B cell (primary cell): ENCODE measurements at regions not wholly inside any gene's neighbourhood (a gene's known extent, or its start where the extent isn't known, plus 50 kb on each side); places are given as distances from the start of the nearest gene placed in this dataset.

Experiments
- ATAC-seq: fragments of 200-7000 bp; cut with Tn5 transposase; one replicate; pipeline ENCODE4 v1.10.0; 2021; ENCODE audit warnings: low read depth, mild to moderate bottlenecking, moderate number of reproducible peaks, moderate library complexity
- CTCF ChIA-PET: fragments of 350-600 bp; sonication (Branson Sonifier 250); formaldehyde crosslinking; loops from one replicate; lab custom pipeline; 2021; ENCODE audit warnings: antibody characterized with exemption, inconsistent platforms; lab: Charles Lee
- POLR2A ChIA-PET: fragments of 350-600 bp; sonication (Branson Sonifier 250); formaldehyde crosslinking; loops from one replicate; lab custom pipeline; 2021; ENCODE audit warnings: antibody characterized with exemption; lab: Charles Lee
- DNase-seq: peaks from one replicate; pipeline ENCODE4 v3.0.0; 2013
- H2AFZ ChIP-seq: 2 replicates; pipeline ENCODE4 v1.6.1; 2012; ENCODE audit warnings: mild to moderate bottlenecking, low read depth, low read length; ENCODE audit not compliant: insufficient read depth, poor library complexity, severe bottlenecking
- H3K27ac ChIP-seq, 2 donors: 1 replicate in 1 of 2; 2 replicates in 1 of 2; pipeline ENCODE4 v1.5.1; 2012 to 2013; ENCODE audit warnings: low read length in 2 of 2, mild to moderate bottlenecking in 2 of 2, moderate library complexity in 1 of 2
- H3K27me3 ChIP-seq, 4 experiments: fragments of 200-600 bp in 1 of 4; sonication (generic) in 1 of 4; replicated peaks in 1 of 4; 1 replicate in 2 of 4; 2 replicates in 2 of 4; pipeline versions ENCODE4 v1.6.1 to v1.7.0; 2013 to 2016; ENCODE audit warnings: low read length in 3 of 4, mild to moderate bottlenecking in 2 of 4, mixed read lengths in 1 of 4, moderate library complexity in 1 of 4; ENCODE audit not compliant: insufficient read depth in 4 of 4, control insufficient read depth in 3 of 4; ENCODE audit errors: control extremely low read depth in 1 of 4
- H3K36me3 ChIP-seq, 2 experiments: replicated peaks in 1 of 2; 1 replicate in 1 of 2; 2 replicates in 1 of 2; pipeline versions ENCODE4 v1.6.1 to v1.7.1; 2013; ENCODE audit warnings: low read length in 1 of 2; ENCODE audit not compliant: insufficient read depth in 2 of 2, control insufficient read depth in 1 of 2; ENCODE audit errors: control extremely low read depth in 1 of 2, extremely low read depth in 1 of 2
- H3K4me1 ChIP-seq, 2 donors: fragments of 200-600 bp in 1 of 2; sonication (generic) in 1 of 2; 1 replicate in 1 of 2; 2 replicates in 1 of 2; pipeline versions ENCODE4 v1.5.1 to v1.6.1; 2013 to 2017; ENCODE audit warnings: low read length in 2 of 2; ENCODE audit not compliant: control insufficient read depth in 2 of 2, insufficient read depth in 2 of 2
- H3K4me2 ChIP-seq: replicated peaks from 2 replicates; pipeline ENCODE3; 2012; ENCODE audit warnings: mild to moderate bottlenecking, low read depth, low read length; ENCODE audit not compliant: poor library complexity, severe bottlenecking
- H3K4me3 ChIP-seq, 5 experiments: fragments of 200-600 bp in 1 of 5; sonication (generic) in 1 of 5; 1 replicate in 3 of 5; 2 replicates in 2 of 5; pipeline versions ENCODE4 v1.5.1 to v1.7.0; 2011 to 2016; ENCODE audit warnings: low read length in 4 of 5, mild to moderate bottlenecking in 4 of 5, low read depth in 2 of 5, control low read depth in 1 of 5, moderate library complexity in 1 of 5; ENCODE audit not compliant: insufficient read depth in 1 of 5; ENCODE audit errors: control extremely low read depth in 1 of 5, extremely low read depth in 1 of 5
- H3K79me2 ChIP-seq: fragments of 200-600 bp; sonication (generic); one replicate; pipeline ENCODE4 v1.6.0; 2016; ENCODE audit warnings: low read length; ENCODE audit not compliant: control insufficient read depth, insufficient read depth
- H3K9ac ChIP-seq: fragments of 200-600 bp; sonication (generic); 2 replicates; pipeline ENCODE4 v1.6.1; 2017; ENCODE audit warnings: mild to moderate bottlenecking, low read length, moderate library complexity
- H3K9me3 ChIP-seq, 3 donors: one replicate each; pipeline versions ENCODE4 v1.6.1 to v1.7.1; 2013; ENCODE audit warnings: low read length in 2 of 3; ENCODE audit not compliant: control insufficient read depth in 2 of 3, insufficient read depth in 1 of 3; ENCODE audit errors: control extremely low read depth in 1 of 3
- H4K20me1 ChIP-seq: 2 replicates; pipeline ENCODE4 v1.6.0; 2012; ENCODE audit warnings: mild to moderate bottlenecking, low read length; ENCODE audit not compliant: insufficient read depth, control insufficient read depth, poor library complexity, severe bottlenecking
- H3K27ac Mint-ChIP-seq: one replicate; pipeline ENCODE4 v1.8.0; 2021; ENCODE audit warnings: mixed read lengths
- H3K27me3 Mint-ChIP-seq: one replicate; pipeline ENCODE4 v1.8.0; 2021; ENCODE audit warnings: mixed read lengths
- H3K4me1 Mint-ChIP-seq: one replicate; pipeline ENCODE4 v1.8.0; 2021; ENCODE audit warnings: mixed read lengths
- H3K4me3 Mint-ChIP-seq: one replicate; pipeline ENCODE4 v1.8.0; 2021; ENCODE audit warnings: mixed read lengths
- H3K9me3 Mint-ChIP-seq: one replicate; pipeline ENCODE4 v1.8.0; 2022; ENCODE audit warnings: mixed read lengths; ENCODE audit not compliant: insufficient read depth
- EZH2 ChIP-seq: IDR thresholded peaks from 2 replicates; pipeline ENCODE4 v1.6.1; 2012; ENCODE audit warnings: borderline replicate concordance, low read depth, mild to moderate bottlenecking, moderate library complexity, low read length; ENCODE audit not compliant: insufficient read depth, poor library complexity, severe bottlenecking
- WGBS: methylation state at CpG from one replicate; pipeline ENCODE4 v1.1.5; 2013; ENCODE audit warnings: missing lambda C conversion rate; ENCODE audit not compliant: insufficient coverage; 5-methylcytosine and 5-hydroxymethylcytosine counted together
- intact Hi-C: fragments of 100-400 bp; cut with micrococcal nuclease; formaldehyde crosslinking; loops from one replicate; pipeline ENCODE4 v1.10.0; 2022
- TF ChIP-seq, protein P1 (sequence below): fragments of 200-600 bp; IDR thresholded peaks from one replicate; pipeline ENCODE4 v1.8.0; 2022; ENCODE audit warnings: antibody characterized with exemption, mild to moderate bottlenecking

DNA sequence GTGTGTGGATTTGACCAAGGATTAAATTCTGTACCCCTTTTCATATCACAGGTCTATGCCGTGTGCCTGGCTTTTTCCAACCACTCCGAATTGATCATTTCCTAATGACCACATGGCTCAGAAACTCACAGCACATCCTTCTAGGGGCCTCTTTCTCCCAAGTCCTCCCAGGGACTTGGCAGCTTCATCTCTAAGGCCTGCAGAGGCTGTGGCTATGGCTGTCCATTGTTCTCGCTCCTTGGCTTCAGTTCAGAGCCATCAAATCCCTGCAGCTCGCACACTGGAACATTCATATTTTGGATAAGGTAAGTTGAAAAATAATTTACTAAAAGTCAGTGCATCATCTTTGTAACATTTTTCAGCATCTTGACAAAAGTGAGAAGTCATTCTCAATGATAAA is 497.2 kb upstream of the CDH4 start:
- no peak for ATAC-seq
- Mint-ChIP-seq H3K4me1 (no peaks in the 10 kb centered on the region), H3K27ac (no peak overlapping the region), H3K27me3 (no peaks in the 10 kb centered on the region), H3K4me3 (no peak overlapping the region), H3K9me3 (no peaks in the 10 kb centered on the region)
- WGBS, result 95% methylated on average over 2 of the region's 4 CpGs
- no peaks in the 10 kb centered on the region for H3K27me3 ChIP-seq
- CTCF ChIA-PET, result no interaction called here
- H3K4me2 ChIP-seq, result no peak overlapping the region
- no peak overlapping the region for H3K27ac ChIP-seq
- no peak overlapping the region for H2AFZ ChIP-seq
- H3K79me2 ChIP-seq, result no peaks in the 10 kb centered on the region
- peaks cover 0 to 19% (median 1%) of the 10 kb centered on the region in 3 donors for H3K9me3 ChIP-seq
- DNase-seq, result no peak
- no peaks in the 10 kb centered on the region for H4K20me1 ChIP-seq
- no peaks in the 10 kb centered on the region for H3K4me1 ChIP-seq
- TF ChIP-seq, protein P1, sequence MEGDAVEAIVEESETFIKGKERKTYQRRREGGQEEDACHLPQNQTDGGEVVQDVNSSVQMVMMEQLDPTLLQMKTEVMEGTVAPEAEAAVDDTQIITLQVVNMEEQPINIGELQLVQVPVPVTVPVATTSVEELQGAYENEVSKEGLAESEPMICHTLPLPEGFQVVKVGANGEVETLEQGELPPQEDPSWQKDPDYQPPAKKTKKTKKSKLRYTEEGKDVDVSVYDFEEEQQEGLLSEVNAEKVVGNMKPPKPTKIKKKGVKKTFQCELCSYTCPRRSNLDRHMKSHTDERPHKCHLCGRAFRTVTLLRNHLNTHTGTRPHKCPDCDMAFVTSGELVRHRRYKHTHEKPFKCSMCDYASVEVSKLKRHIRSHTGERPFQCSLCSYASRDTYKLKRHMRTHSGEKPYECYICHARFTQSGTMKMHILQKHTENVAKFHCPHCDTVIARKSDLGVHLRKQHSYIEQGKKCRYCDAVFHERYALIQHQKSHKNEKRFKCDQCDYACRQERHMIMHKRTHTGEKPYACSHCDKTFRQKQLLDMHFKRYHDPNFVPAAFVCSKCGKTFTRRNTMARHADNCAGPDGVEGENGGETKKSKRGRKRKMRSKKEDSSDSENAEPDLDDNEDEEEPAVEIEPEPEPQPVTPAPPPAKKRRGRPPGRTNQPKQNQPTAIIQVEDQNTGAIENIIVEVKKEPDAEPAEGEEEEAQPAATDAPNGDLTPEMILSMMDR, result no peak
- TF ChIP-seq EZH2, result no peak
- H3K9ac ChIP-seq, result no peak overlapping the region
- H3K4me3 ChIP-seq, result no peak overlapping the region
- POLR2A ChIA-PET, result no interaction called here
- intact Hi-C loops, result no loop called here
- H3K36me3 ChIP-seq, result no peaks in the 10 kb centered on the region

DNA sequence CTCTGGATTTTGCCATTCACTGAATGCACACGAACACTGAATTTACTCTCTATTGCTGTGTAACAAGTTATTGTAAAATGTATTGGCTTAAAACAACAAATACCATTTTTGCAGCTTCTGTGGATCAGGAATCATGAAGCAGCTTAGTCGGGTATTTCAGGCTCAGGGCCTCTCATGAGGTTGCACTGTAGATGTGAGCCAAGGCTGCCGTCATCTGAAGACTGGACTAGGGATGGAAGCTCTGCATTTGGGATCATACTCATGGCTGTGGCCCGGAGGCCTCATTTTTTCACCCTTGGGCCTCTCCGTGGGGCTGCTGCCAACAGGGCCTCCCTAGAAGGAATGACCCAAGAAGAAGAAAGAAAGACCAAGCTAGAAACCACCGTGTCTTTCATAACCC is 492.4 kb upstream of the CDH4 start:
- H3K4me1 ChIP-seq, result no peaks in the 10 kb centered on the region
- ATAC-seq (no peak), DNase-seq (no peak)
- no peaks in the 10 kb centered on the region for H4K20me1 ChIP-seq
- Mint-ChIP-seq H3K9me3 (no peaks in the 10 kb centered on the region), H3K27ac (no peak overlapping the region), H3K4me1 (no peaks in the 10 kb centered on the region), H3K27me3 (no peaks in the 10 kb centered on the region), H3K4me3 (no peak overlapping the region)
- H3K36me3 ChIP-seq, result no peaks in the 10 kb centered on the region
- ChIA-PET CTCF (no interaction called here), POLR2A (no interaction called here)
- no peaks in the 10 kb centered on the region for H3K79me2 ChIP-seq
- H3K9me3 ChIP-seq, result peaks cover 0 to 15% (median 1%) of the 10 kb centered on the region in 3 donors
- no peaks in the 10 kb centered on the region for H3K27me3 ChIP-seq
- TF ChIP-seq EZH2, result no peak
- TF ChIP-seq, protein P1, result no peak
- intact Hi-C loops, result no loop called here
- H3K9ac ChIP-seq, result no peak overlapping the region
- H3K4me2 ChIP-seq, result no peak overlapping the region
- H3K27ac ChIP-seq, result no peak overlapping the region
- no peak overlapping the region for H3K4me3 ChIP-seq
- WGBS, result 92% methylated on average over 2 of the region's 6 CpGs
- H2AFZ ChIP-seq, result no peak overlapping the region
